ENCODE measurements at regions not wholly inside any gene's neighbourhood (a gene's known extent, or its start where the extent isn't known, plus 50 kb on each side); places are given as distances from the start of the nearest gene placed in this dataset.

DNA sequence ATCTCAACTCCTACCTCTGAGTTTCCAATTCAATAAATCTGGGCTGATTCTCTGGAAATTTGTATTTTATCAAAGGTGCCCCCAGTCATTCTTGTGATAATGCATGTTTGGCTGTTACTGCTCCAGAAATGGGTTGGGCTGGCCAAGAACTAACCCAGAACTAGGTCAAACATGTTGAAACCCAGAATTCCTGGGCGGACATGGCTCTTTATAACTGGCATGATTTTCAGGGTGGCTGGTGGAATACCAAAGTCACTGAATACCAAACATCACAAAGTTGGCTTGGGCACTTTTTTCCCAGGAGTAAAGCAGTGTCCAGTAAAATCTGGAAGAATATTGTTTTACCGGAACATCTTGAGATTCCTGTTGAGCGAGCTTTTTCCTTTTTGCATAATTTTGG lies 89.4 kb upstream of the S1PR1 start:
- Histone ChIP-seq H3K27ac (no peak overlapping the region), H3K36me3 (ENCODE audit: insufficient read depth) (no peaks in the 10 kb centered on the region), H3K4me1 (ENCODE audit: low read depth, poor library complexity, severe bottlenecking) (peaks cover 4% of the 10 kb centered on the region), H4K20me1 (ENCODE audit: insufficient read depth) (no peaks in the 10 kb centered on the region), H3K9ac (no peak overlapping the region), H3K27me3 (ENCODE audit: insufficient read depth, low read depth) (no peaks in the 10 kb centered on the region), H3K4me3 (IDR thresholded peaks at IDR 0.05; ENCODE audit: insufficient read depth, low read depth, low read length) (no peak overlapping the region), H2AFZ (ENCODE audit: low read depth) (no peak overlapping the region), H3K79me2 (ENCODE audit: insufficient read depth, low read depth) (no peaks in the 10 kb centered on the region), H3K4me2 (no peak overlapping the region)
- TF ChIP-seq, protein P1, sequence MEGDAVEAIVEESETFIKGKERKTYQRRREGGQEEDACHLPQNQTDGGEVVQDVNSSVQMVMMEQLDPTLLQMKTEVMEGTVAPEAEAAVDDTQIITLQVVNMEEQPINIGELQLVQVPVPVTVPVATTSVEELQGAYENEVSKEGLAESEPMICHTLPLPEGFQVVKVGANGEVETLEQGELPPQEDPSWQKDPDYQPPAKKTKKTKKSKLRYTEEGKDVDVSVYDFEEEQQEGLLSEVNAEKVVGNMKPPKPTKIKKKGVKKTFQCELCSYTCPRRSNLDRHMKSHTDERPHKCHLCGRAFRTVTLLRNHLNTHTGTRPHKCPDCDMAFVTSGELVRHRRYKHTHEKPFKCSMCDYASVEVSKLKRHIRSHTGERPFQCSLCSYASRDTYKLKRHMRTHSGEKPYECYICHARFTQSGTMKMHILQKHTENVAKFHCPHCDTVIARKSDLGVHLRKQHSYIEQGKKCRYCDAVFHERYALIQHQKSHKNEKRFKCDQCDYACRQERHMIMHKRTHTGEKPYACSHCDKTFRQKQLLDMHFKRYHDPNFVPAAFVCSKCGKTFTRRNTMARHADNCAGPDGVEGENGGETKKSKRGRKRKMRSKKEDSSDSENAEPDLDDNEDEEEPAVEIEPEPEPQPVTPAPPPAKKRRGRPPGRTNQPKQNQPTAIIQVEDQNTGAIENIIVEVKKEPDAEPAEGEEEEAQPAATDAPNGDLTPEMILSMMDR (conservative IDR thresholded peaks at IDR 0.05; ENCODE audit: low read depth, low read length) = no peak

GRCh38 chr1:101145449-101145820 lies 91.4 kb upstream of the S1PR1 start:
- H3K4me3 ChIP-seq (IDR thresholded peaks at IDR 0.05; ENCODE audit: insufficient read depth, low read depth, low read length) = no peak overlapping the region
- no peaks in the 10 kb centered on the region for H4K20me1 ChIP-seq (ENCODE audit: insufficient read depth)
- H3K9ac ChIP-seq = no peak overlapping the region
- no peak overlapping the region for H3K4me2 ChIP-seq
- no peaks in the 10 kb centered on the region for H3K27me3 ChIP-seq (ENCODE audit: insufficient read depth, low read depth)
- no peak overlapping the region for H2AFZ ChIP-seq (ENCODE audit: low read depth)
- no peaks in the 10 kb centered on the region for H3K79me2 ChIP-seq (ENCODE audit: insufficient read depth, low read depth)
- H3K27ac ChIP-seq = no peak overlapping the region
- H3K36me3 ChIP-seq (ENCODE audit: insufficient read depth) = no peaks in the 10 kb centered on the region
- H3K4me1 ChIP-seq (ENCODE audit: low read depth, poor library complexity, severe bottlenecking) = peaks cover 4% of the 10 kb centered on the region
- TF ChIP-seq, protein P1 (conservative IDR thresholded peaks at IDR 0.05; ENCODE audit: low read depth, low read length) = no peak

DNA sequence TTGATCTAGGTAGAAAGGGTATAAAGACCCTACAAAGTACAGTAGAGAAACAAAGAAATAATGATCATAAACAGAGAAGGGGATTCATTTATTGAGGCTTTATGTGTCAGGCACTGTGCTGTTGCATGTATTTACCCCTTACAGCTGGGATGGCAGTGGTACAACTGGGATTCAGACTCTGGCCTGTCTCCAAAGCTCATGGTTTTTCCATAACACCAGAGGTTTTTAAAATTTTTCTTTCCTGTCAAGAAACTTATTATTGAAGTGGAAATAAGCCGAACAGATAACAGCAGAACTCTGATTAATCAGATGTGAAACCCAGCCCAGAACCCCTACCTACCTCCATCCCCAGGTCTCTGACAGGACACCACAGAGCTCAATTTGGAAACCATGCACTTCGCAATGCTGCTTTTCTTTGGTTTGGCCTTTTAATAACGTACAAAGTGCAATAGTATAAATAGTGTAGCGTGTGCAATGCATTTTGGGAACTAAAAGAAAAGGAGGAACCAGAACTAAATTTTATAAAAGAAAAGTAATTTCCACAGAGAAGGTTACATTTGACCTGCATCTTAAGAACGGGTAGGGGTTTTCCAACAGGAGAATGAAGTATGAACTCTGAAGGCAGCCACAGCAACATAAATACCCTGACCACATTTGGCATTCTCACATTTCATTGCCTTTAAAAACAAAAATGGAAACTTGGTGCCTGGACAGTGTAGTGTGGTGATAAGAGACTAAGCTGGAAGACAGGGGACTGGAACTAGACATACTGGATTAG lies 92.0 kb upstream of the S1PR1 start:
- no peaks in the 10 kb centered on the region for H4K20me1 ChIP-seq (ENCODE audit: insufficient read depth)
- H3K79me2 ChIP-seq (ENCODE audit: insufficient read depth, low read depth) = no peaks in the 10 kb centered on the region
- H3K9ac ChIP-seq = no peak overlapping the region
- no peak overlapping the region for H3K27ac ChIP-seq
- peak overlapping the region; percentile 8; the same call in 1 of the 2 replicates for H3K4me2 ChIP-seq
- TF ChIP-seq, protein P1 (conservative IDR thresholded peaks at IDR 0.05; ENCODE audit: low read depth, low read length) = no peak
- H3K27me3 ChIP-seq (ENCODE audit: insufficient read depth, low read depth) = no peaks in the 10 kb centered on the region
- H3K4me1 ChIP-seq (ENCODE audit: low read depth, poor library complexity, severe bottlenecking) = peaks cover 4% of the 10 kb centered on the region
- H3K4me3 ChIP-seq (IDR thresholded peaks at IDR 0.05; ENCODE audit: insufficient read depth, low read depth, low read length) = no peak overlapping the region
- no peak overlapping the region for H2AFZ ChIP-seq (ENCODE audit: low read depth)
- no peaks in the 10 kb centered on the region for H3K36me3 ChIP-seq (ENCODE audit: insufficient read depth)

GRCh38 chr1:101142244-101142643 lies 94.6 kb upstream of the S1PR1 start:
- Histone ChIP-seq H3K36me3 (ENCODE audit: insufficient read depth) (no peaks in the 10 kb centered on the region), H2AFZ (ENCODE audit: low read depth) (no peak overlapping the region), H3K9ac (no peak overlapping the region), H4K20me1 (ENCODE audit: insufficient read depth) (no peaks in the 10 kb centered on the region), H3K27ac (no peak overlapping the region), H3K4me1 (ENCODE audit: low read depth, poor library complexity, severe bottlenecking) (peaks cover 8% of the 10 kb centered on the region), H3K4me2 (no peak overlapping the region), H3K4me3 (IDR thresholded peaks at IDR 0.05; ENCODE audit: insufficient read depth, low read depth, low read length) (no peak overlapping the region), H3K27me3 (ENCODE audit: insufficient read depth, low read depth) (no peaks in the 10 kb centered on the region), H3K79me2 (ENCODE audit: insufficient read depth, low read depth) (no peaks in the 10 kb centered on the region)
- TF ChIP-seq, protein P1 (conservative IDR thresholded peaks at IDR 0.05; ENCODE audit: low read depth, low read length) = no peak

Data from KMS-11 (cell line).